HCT116 (cell line): ENCODE measurements at regions not wholly inside any gene's neighbourhood (a gene's known extent, or its start where the extent isn't known, plus 50 kb on each side); places are given as distances from the start of the nearest gene placed in this dataset.

ENCODE experiments used
- ATAC-seq: fragments of 200-7000 bp; cut with Tn5 transposase; 2 replicates; pipeline ENCODE4 v1.9.1; 2020; ENCODE audit warnings: mild to moderate bottlenecking, moderate library complexity
- BruUV-seq: library from RNA; stranded (reverse); fragments of 400-500 nt; replicated peaks from 2 replicates; lab custom pipeline; 2021; lab: Mats Ljungman, UMichigan
- CTCF ChIA-PET: fragments of 300-600 bp; sonication (Branson Sonifier 250); formaldehyde crosslinking; loops from one replicate; lab custom pipeline; 2021; ENCODE audit warnings: antibody characterized with exemption; lab: Charles Lee
- POLR2A ChIA-PET: fragments of 300-600, 350-600 bp; sonication (Branson Sonifier 250); formaldehyde crosslinking; loops from one replicate; lab custom pipeline; 2021; ENCODE audit warnings: antibody characterized with exemption; lab: Charles Lee
- RAD21 ChIA-PET, 2 experiments: fragments of 300-600 bp; sonication (Branson Sonifier 250); formaldehyde crosslinking; loops; one replicate each; lab custom pipeline; 2023; ENCODE audit warnings: low total read pairs in 2 of 2; ENCODE audit not compliant: uncharacterized antibody in 2 of 2, unreplicated experiment in 2 of 2, low non-redundant PET in 1 of 2; lab: Charles Lee
- DNase-seq: peaks from one replicate; pipeline ENCODE4 v3.0.0-alpha.2; 2010; ENCODE audit warnings: low read depth, low spot score
- H2AFZ ChIP-seq: fragments of 200-600 bp; shearing (Covaris generic), sonication (generic); 2 replicates; pipeline ENCODE4 v1.6.1; 2017; ENCODE audit warnings: low read depth, mixed run types, mixed read lengths, antibody characterized with exemption, low read length; ENCODE audit not compliant: poor library complexity, severe bottlenecking
- H3K27ac ChIP-seq: 2 replicates; pipeline ENCODE4 v1.5.1; 2012; ENCODE audit warnings: low read depth, low read length
- H3K27me3 ChIP-seq: fragments of 200-600 bp; sonication (generic); 2 replicates; pipeline ENCODE4 v1.6.1; 2016; ENCODE audit warnings: mixed run types, low read length, mixed read lengths; ENCODE audit not compliant: insufficient read depth
- H3K36me3 ChIP-seq, 2 experiments: fragments of 200-500 bp in 1 of 2; fragments of 200-600 bp in 1 of 2; sonication (Bioruptor generic) in 1 of 2; sonication (generic) in 1 of 2; 2 replicates each; pipeline versions ENCODE4 v1.5.1 to v1.6.1; 2014 to 2016; ENCODE audit warnings: low read length in 2 of 2, inconsistent platforms in 1 of 2, mixed read lengths in 1 of 2, mixed run types in 1 of 2; ENCODE audit not compliant: insufficient read depth in 2 of 2, control insufficient read depth in 1 of 2
- H3K4me1 ChIP-seq, 2 experiments: fragments of 200-600 bp in 1 of 2; sonication (generic) in 1 of 2; 2 replicates each; pipeline versions ENCODE4 v1.5.1 to v1.6.1; 2012 to 2017; ENCODE audit warnings: low read length in 2 of 2, inconsistent platforms in 1 of 2, mild to moderate bottlenecking in 1 of 2, mixed read lengths in 1 of 2, mixed run types in 1 of 2, moderate library complexity in 1 of 2; ENCODE audit not compliant: insufficient read depth in 2 of 2, control insufficient read depth in 1 of 2
- H3K4me2 ChIP-seq: fragments of 200-600 bp; sonication (generic); 2 replicates; pipeline ENCODE4 v1.6.1; 2017; ENCODE audit warnings: mixed run types, low read length, mixed read lengths
- H3K4me3 ChIP-seq, 2 experiments: fragments of 200-600 bp in 1 of 2; sonication (generic) in 1 of 2; replicated peaks in 1 of 2; 2 replicates each; pipeline ENCODE4 v1.5.1; 2011 to 2016; ENCODE audit warnings: low read length in 2 of 2, control low read depth in 1 of 2, low read depth in 1 of 2, mild to moderate bottlenecking in 1 of 2, mixed read lengths in 1 of 2, mixed run types in 1 of 2
- H3K79me2 ChIP-seq: fragments of 200-600 bp; sonication (generic); 2 replicates; pipeline ENCODE4 v1.6.1; 2017; ENCODE audit warnings: mild to moderate bottlenecking, mixed run types, low read length, moderate library complexity, mixed read lengths; ENCODE audit not compliant: insufficient read depth
- H3K9ac ChIP-seq: fragments of 200-600 bp; sonication (generic); 2 replicates; pipeline ENCODE4 v1.6.1; 2016; ENCODE audit warnings: low read length, mixed read lengths
- H3K9me2 ChIP-seq: fragments of 200-600 bp; sonication (generic), shearing (Covaris generic); 2 replicates; pipeline ENCODE4 v1.6.1; 2017; ENCODE audit warnings: mixed run types, mild to moderate bottlenecking, moderate library complexity; ENCODE audit not compliant: insufficient read depth
- H3K9me3 ChIP-seq, 2 experiments: fragments of 200-500 bp in 1 of 2; fragments of 200-600 bp in 1 of 2; sonication (Bioruptor generic) in 1 of 2; sonication (generic) in 1 of 2; 2 replicates each; pipeline ENCODE4 v1.6.1; 2014 to 2017; ENCODE audit warnings: low read length in 2 of 2, mixed read lengths in 2 of 2, inconsistent platforms in 1 of 2, low read depth in 1 of 2, mild to moderate bottlenecking in 1 of 2, mixed run types in 1 of 2, moderate library complexity in 1 of 2; ENCODE audit not compliant: control insufficient read depth in 1 of 2, insufficient read depth in 1 of 2
- H4K20me1 ChIP-seq: fragments of 200-600 bp; sonication (generic), shearing (Covaris generic); 2 replicates; pipeline ENCODE4 v1.6.1; 2017; ENCODE audit warnings: mixed run types, mild to moderate bottlenecking, moderate library complexity; ENCODE audit not compliant: insufficient read depth
- CBX3 ChIP-seq: IDR thresholded peaks from 2 replicates; pipeline ENCODE4 v1.6.1; 2012; ENCODE audit warnings: low read depth
- CEBPB ChIP-seq: IDR thresholded peaks from 2 replicates; pipeline ENCODE4 v1.6.1; 2012; ENCODE audit warnings: low read depth
- EGR1 ChIP-seq: IDR thresholded peaks from 2 replicates; pipeline ENCODE4 v1.6.1; 2012; ENCODE audit warnings: low read depth
- ELF1 ChIP-seq: IDR thresholded peaks from 2 replicates; pipeline ENCODE4 v1.6.1; 2012; ENCODE audit warnings: low read depth, borderline replicate concordance
- EZH2 ChIP-seq: fragments of 200-600 bp; sonication (generic); IDR thresholded peaks from 2 replicates; pipeline ENCODE4 v1.6.1; 2017; ENCODE audit warnings: antibody characterized with exemption, mixed run types
- EZH2phosphoT487 ChIP-seq: fragments of 200-600 bp; IDR thresholded peaks from 2 replicates; pipeline ENCODE4 v1.6.1; 2018; ENCODE audit warnings: antibody characterized with exemption, borderline replicate concordance
- MAX ChIP-seq: IDR thresholded peaks from 2 replicates; pipeline ENCODE4 v1.6.1; 2012
- POLR2AphosphoS5 ChIP-seq: IDR thresholded peaks from 2 replicates; pipeline ENCODE4 v1.6.1; 2011; ENCODE audit warnings: mild to moderate bottlenecking, low read depth, low read length, moderate library complexity
- RAD21 ChIP-seq: IDR thresholded peaks from 2 replicates; pipeline ENCODE4 v1.6.1; 2012; ENCODE audit warnings: low read depth, mild to moderate bottlenecking
- SIN3A ChIP-seq: IDR thresholded peaks from 2 replicates; pipeline ENCODE4 v1.6.1; 2012; ENCODE audit warnings: low read depth
- SP1 ChIP-seq: IDR thresholded peaks from 2 replicates; pipeline ENCODE4 v1.6.1; 2012; ENCODE audit warnings: low read depth
- SRF ChIP-seq: IDR thresholded peaks from 2 replicates; pipeline ENCODE4 v1.6.1; 2012; ENCODE audit warnings: low read depth
- TCF7L2 ChIP-seq: IDR thresholded peaks from 2 replicates; pipeline ENCODE4 v1.7.0; 2011; ENCODE audit warnings: borderline replicate concordance, inconsistent platforms; ENCODE audit not compliant: insufficient read depth, insufficient read length; ENCODE audit errors: extremely low read depth
- YY1 ChIP-seq: IDR thresholded peaks from 2 replicates; pipeline ENCODE4 v1.6.1; 2011; ENCODE audit warnings: low read length, low read depth, moderate library complexity, mild to moderate bottlenecking; ENCODE audit not compliant: insufficient replicate concordance; ENCODE audit errors: extremely low read depth
- ZFX ChIP-seq: fragments of 450-650 bp; IDR thresholded peaks from 2 replicates; pipeline ENCODE4 v1.6.1; 2017
- ZNF274 ChIP-seq: fragments of 200-500 bp; sonication (Bioruptor generic); IDR thresholded peaks from 2 replicates; pipeline ENCODE4 v1.6.1; 2014; ENCODE audit warnings: mild to moderate bottlenecking, low read depth, low read length, inconsistent platforms
- intact Hi-C: fragments of 100-400 bp; cut with micrococcal nuclease; formaldehyde crosslinking; loops from 2 replicates; pipeline ENCODE4 v1.10.0; 2022
- TF ChIP-seq, protein P1 (sequence below), 3 experiments: fragments of 200-600 bp in 1 of 3; sonication (generic) in 1 of 3; IDR thresholded peaks in 2 of 3; conservative IDR thresholded peaks in 1 of 3; 2 replicates each; pipeline ENCODE4 v1.5.1; 2012 to 2017; ENCODE audit warnings: low read depth in 2 of 3, low read length in 2 of 3, antibody characterized with exemption in 1 of 3, borderline replicate concordance in 1 of 3, control low read depth in 1 of 3, mild to moderate bottlenecking in 1 of 3, mixed read lengths in 1 of 3, mixed run types in 1 of 3, moderate library complexity in 1 of 3; ENCODE audit not compliant: insufficient read depth in 1 of 3
- TF ChIP-seq, protein P2 (sequence below): IDR thresholded peaks from 2 replicates; pipeline ENCODE4 v1.6.1; 2011; ENCODE audit warnings: mild to moderate bottlenecking, low read length, moderate library complexity; ENCODE audit not compliant: insufficient replicate concordance; ENCODE audit errors: extremely low read depth
- TF ChIP-seq, protein P3 (sequence below): IDR thresholded peaks from 2 replicates; pipeline ENCODE4 v1.6.1; 2012

GRCh38 chr6:144515761-144516160, 230.6 kb downstream of the UTRN start:
- Histone ChIP-seq H3K27ac (no peak overlapping the region), H3K9ac (no peak overlapping the region), H3K4me1 (no peaks in the 10 kb centered on the region), H3K27me3 (no peaks in the 10 kb centered on the region), H2AFZ (no peak overlapping the region), H3K36me3 (no peaks in the 10 kb centered on the region), H3K9me2 (no peaks in the 10 kb centered on the region), H3K4me2 (no peak overlapping the region), H3K4me3 (no peak overlapping the region), H3K9me3 (no peaks in the 10 kb centered on the region), H3K79me2 (no peaks in the 10 kb centered on the region), H4K20me1 (no peaks in the 10 kb centered on the region)
- DNase-seq (no peak), ATAC-seq (no peak)
- ChIA-PET RAD21 (no interaction called here), CTCF (no interaction called here), POLR2A (no interaction called here)
- TF ChIP-seq SP1, result no peak
- TF ChIP-seq, protein P1, sequence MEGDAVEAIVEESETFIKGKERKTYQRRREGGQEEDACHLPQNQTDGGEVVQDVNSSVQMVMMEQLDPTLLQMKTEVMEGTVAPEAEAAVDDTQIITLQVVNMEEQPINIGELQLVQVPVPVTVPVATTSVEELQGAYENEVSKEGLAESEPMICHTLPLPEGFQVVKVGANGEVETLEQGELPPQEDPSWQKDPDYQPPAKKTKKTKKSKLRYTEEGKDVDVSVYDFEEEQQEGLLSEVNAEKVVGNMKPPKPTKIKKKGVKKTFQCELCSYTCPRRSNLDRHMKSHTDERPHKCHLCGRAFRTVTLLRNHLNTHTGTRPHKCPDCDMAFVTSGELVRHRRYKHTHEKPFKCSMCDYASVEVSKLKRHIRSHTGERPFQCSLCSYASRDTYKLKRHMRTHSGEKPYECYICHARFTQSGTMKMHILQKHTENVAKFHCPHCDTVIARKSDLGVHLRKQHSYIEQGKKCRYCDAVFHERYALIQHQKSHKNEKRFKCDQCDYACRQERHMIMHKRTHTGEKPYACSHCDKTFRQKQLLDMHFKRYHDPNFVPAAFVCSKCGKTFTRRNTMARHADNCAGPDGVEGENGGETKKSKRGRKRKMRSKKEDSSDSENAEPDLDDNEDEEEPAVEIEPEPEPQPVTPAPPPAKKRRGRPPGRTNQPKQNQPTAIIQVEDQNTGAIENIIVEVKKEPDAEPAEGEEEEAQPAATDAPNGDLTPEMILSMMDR (IDR thresholded peaks at IDR 0.05 in 2 of 3, conservative IDR thresholded peaks at IDR 0.05 in 1 of 3; ENCODE audit: borderline replicate concordance in 1 of 3, insufficient read depth in 1 of 3, low read depth in 2 of 3, low read length in 2 of 3), result no peak
- TF ChIP-seq TCF7L2, result no peak
- TF ChIP-seq ELF1, result no peak
- TF ChIP-seq SIN3A, result no peak
- TF ChIP-seq YY1, result no peak
- TF ChIP-seq MAX, result no peak
- no peak for TF ChIP-seq RAD21
- no peak for TF ChIP-seq ZNF274
- no peak for TF ChIP-seq SRF
- TF ChIP-seq CEBPB, result no peak
- no peak for TF ChIP-seq CBX3
- TF ChIP-seq, protein P2, sequence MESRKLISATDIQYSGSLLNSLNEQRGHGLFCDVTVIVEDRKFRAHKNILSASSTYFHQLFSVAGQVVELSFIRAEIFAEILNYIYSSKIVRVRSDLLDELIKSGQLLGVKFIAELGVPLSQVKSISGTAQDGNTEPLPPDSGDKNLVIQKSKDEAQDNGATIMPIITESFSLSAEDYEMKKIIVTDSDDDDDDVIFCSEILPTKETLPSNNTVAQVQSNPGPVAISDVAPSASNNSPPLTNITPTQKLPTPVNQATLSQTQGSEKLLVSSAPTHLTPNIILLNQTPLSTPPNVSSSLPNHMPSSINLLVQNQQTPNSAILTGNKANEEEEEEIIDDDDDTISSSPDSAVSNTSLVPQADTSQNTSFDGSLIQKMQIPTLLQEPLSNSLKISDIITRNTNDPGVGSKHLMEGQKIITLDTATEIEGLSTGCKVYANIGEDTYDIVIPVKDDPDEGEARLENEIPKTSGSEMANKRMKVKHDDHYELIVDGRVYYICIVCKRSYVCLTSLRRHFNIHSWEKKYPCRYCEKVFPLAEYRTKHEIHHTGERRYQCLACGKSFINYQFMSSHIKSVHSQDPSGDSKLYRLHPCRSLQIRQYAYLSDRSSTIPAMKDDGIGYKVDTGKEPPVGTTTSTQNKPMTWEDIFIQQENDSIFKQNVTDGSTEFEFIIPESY, result no peak
- TF ChIP-seq POLR2AphosphoS5, result no peak
- no peak for TF ChIP-seq EZH2
- no peak for TF ChIP-seq EGR1
- TF ChIP-seq ZFX, result no peak
- no peak for TF ChIP-seq EZH2phosphoT487
- TF ChIP-seq, protein P3, sequence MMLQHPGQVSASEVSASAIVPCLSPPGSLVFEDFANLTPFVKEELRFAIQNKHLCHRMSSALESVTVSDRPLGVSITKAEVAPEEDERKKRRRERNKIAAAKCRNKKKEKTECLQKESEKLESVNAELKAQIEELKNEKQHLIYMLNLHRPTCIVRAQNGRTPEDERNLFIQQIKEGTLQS, result no peak
- intact Hi-C loops, result no loop called here
- no TSS peak for BruUV-seq
